ENCODE measurements at regions not wholly inside any gene's neighbourhood (a gene's known extent, or its start where the extent isn't known, plus 50 kb on each side); places are given as distances from the start of the nearest gene placed in this dataset.

DNA sequence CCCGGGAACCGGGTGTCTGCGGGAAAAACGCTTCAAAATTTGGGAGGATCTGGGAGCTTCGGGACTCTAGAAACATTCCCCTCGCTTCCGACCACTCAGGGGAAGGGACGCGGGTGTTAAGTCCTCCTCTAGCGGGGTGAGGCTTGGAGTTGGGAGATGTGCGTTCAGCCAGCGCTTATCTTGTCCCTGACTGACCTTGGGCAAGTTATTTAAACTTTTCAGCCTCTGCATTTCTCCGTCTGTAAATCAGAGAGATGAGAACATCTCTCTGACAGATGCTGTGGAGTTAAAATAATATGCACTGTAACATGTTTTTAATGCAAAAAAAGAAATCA lies 76.9 kb upstream of the ANO4 start:
- TF ChIP-seq, protein P1, sequence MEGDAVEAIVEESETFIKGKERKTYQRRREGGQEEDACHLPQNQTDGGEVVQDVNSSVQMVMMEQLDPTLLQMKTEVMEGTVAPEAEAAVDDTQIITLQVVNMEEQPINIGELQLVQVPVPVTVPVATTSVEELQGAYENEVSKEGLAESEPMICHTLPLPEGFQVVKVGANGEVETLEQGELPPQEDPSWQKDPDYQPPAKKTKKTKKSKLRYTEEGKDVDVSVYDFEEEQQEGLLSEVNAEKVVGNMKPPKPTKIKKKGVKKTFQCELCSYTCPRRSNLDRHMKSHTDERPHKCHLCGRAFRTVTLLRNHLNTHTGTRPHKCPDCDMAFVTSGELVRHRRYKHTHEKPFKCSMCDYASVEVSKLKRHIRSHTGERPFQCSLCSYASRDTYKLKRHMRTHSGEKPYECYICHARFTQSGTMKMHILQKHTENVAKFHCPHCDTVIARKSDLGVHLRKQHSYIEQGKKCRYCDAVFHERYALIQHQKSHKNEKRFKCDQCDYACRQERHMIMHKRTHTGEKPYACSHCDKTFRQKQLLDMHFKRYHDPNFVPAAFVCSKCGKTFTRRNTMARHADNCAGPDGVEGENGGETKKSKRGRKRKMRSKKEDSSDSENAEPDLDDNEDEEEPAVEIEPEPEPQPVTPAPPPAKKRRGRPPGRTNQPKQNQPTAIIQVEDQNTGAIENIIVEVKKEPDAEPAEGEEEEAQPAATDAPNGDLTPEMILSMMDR (IDR thresholded peaks at IDR 0.05), result no peak
- no peak for TF ChIP-seq POLR2A (IDR thresholded peaks at IDR 0.05)
